Neuronal stem cell (in vitro differentiated cells): ENCODE measurements at regions not wholly inside any gene's neighbourhood (a gene's known extent, or its start where the extent isn't known, plus 50 kb on each side); places are given as distances from the start of the nearest gene placed in this dataset.
"Not testable (repeated sequence)": the region's sequence is repeated elsewhere in the genome, so short reads cannot be mapped to it uniquely, and the experiment has no call there.

Experiments
- DNase-seq: peaks from one replicate; pipeline ENCODE4 v3.0.0-alpha.2; 2013; ENCODE audit warnings: low spot score
- H2AFZ ChIP-seq: one replicate; pipeline ENCODE4 v1.6.1; 2013; ENCODE audit warnings: mild to moderate bottlenecking, low read length, inconsistent platforms
- H2AK5ac ChIP-seq: 2 replicates; pipeline ENCODE4 v1.6.1; 2013; ENCODE audit warnings: low read depth, mild to moderate bottlenecking, inconsistent platforms, low read length, moderate library complexity, mixed read lengths
- H2BK120ac ChIP-seq: 2 replicates; pipeline ENCODE4 v1.6.1; 2013; ENCODE audit warnings: low read depth, mild to moderate bottlenecking, inconsistent platforms, low read length, moderate library complexity, mixed read lengths
- H2BK12ac ChIP-seq: one replicate; pipeline ENCODE4 v1.6.1; 2013; ENCODE audit warnings: low read length, inconsistent platforms
- H2BK15ac ChIP-seq: 2 replicates; pipeline ENCODE4 v1.6.1; 2013; ENCODE audit warnings: mild to moderate bottlenecking, low read length, inconsistent platforms, mixed read lengths
- H2BK5ac ChIP-seq: one replicate; pipeline ENCODE4 v1.6.1; 2013; ENCODE audit warnings: inconsistent platforms, mild to moderate bottlenecking, low read length, moderate library complexity
- H3K14ac ChIP-seq: one replicate; pipeline ENCODE4 v1.6.1; 2013; ENCODE audit warnings: low read length, inconsistent platforms
- H3K18ac ChIP-seq: 2 replicates; pipeline ENCODE4 v1.6.1; 2013; ENCODE audit warnings: low read length, inconsistent platforms
- H3K23ac ChIP-seq: 2 replicates; pipeline ENCODE4 v1.6.1; 2013; ENCODE audit warnings: low read depth, mild to moderate bottlenecking, mixed read lengths, low read length, inconsistent platforms; ENCODE audit not compliant: poor library complexity
- H3K27ac ChIP-seq: replicated peaks from 3 replicates; pipeline ENCODE4 v1.5.1; 2013; ENCODE audit warnings: low read length, inconsistent platforms
- H3K27me3 ChIP-seq, 3 experiments: 2 replicates each; pipeline ENCODE4 v1.6.1; 2013; ENCODE audit warnings: low read length in 3 of 3, mild to moderate bottlenecking in 2 of 3, inconsistent platforms in 1 of 3, low read depth in 1 of 3, mixed read lengths in 1 of 3, moderate library complexity in 1 of 3; ENCODE audit not compliant: control insufficient read depth in 3 of 3, insufficient read depth in 3 of 3
- H3K36me3 ChIP-seq, 2 donors: replicated peaks in 1 of 2; 2 replicates each; pipeline ENCODE4 v1.6.1; 2013; ENCODE audit warnings: low read length in 2 of 2; ENCODE audit not compliant: control insufficient read depth in 2 of 2, insufficient read depth in 2 of 2
- H3K4ac ChIP-seq: 2 replicates; pipeline ENCODE4 v1.6.1; 2013; ENCODE audit warnings: inconsistent platforms, mild to moderate bottlenecking, low read length, moderate library complexity
- H3K4me1 ChIP-seq, 2 donors: 1 replicate in 1 of 2; 2 replicates in 1 of 2; pipeline ENCODE4 v1.6.1; 2013; ENCODE audit warnings: low read length in 2 of 2, low read depth in 1 of 2; ENCODE audit not compliant: control insufficient read depth in 2 of 2, insufficient read depth in 1 of 2
- H3K4me2 ChIP-seq: one replicate; pipeline ENCODE4 v1.6.1; 2013; ENCODE audit warnings: mild to moderate bottlenecking, low read length, inconsistent platforms; ENCODE audit not compliant: insufficient read depth, poor library complexity, severe bottlenecking
- H3K4me3 ChIP-seq, 2 donors: 2 replicates each; pipeline ENCODE4 v1.5.1; 2013; ENCODE audit warnings: low read length in 2 of 2, mild to moderate bottlenecking in 2 of 2, inconsistent platforms in 1 of 2, moderate library complexity in 1 of 2
- H3K79me1 ChIP-seq: one replicate; pipeline ENCODE4 v1.6.1; 2013; ENCODE audit warnings: low read depth, mild to moderate bottlenecking, inconsistent platforms, low read length, moderate library complexity
- H3K9ac ChIP-seq: one replicate; pipeline ENCODE4 v1.6.1; 2013; ENCODE audit warnings: mild to moderate bottlenecking, low read depth, low read length, inconsistent platforms; ENCODE audit not compliant: poor library complexity
- H3K9me3 ChIP-seq, 2 donors: replicated peaks in 1 of 2; 2 replicates each; pipeline versions ENCODE3 to v1.6.1; 2013; ENCODE audit warnings: low read length in 2 of 2, mild to moderate bottlenecking in 2 of 2, inconsistent platforms in 1 of 2, low read depth in 1 of 2, mixed read lengths in 1 of 2, moderate library complexity in 1 of 2; ENCODE audit not compliant: control insufficient read depth in 2 of 2, insufficient read depth in 1 of 2
- H4K8ac ChIP-seq: one replicate; pipeline ENCODE4 v1.6.1; 2013; ENCODE audit warnings: low read depth, mild to moderate bottlenecking, inconsistent platforms, low read length, moderate library complexity
- H4K91ac ChIP-seq: one replicate; pipeline ENCODE4 v1.6.1; 2013; ENCODE audit warnings: low read length, low read depth, mild to moderate bottlenecking, inconsistent platforms; ENCODE audit not compliant: poor library complexity
- WGBS, 2 donors: extraction: QIAGEN DNeasy Blood & Tissue Kit; methylation state at CpG; one replicate each; pipeline ENCODE4 v1.1.7; 2013; ENCODE audit warnings: missing lambda C conversion rate in 2 of 2, mixed read lengths in 1 of 2; ENCODE audit not compliant: insufficient read length in 2 of 2, insufficient replicate concordance in 1 of 2; ENCODE audit errors: extremely low coverage in 2 of 2; 5-methylcytosine and 5-hydroxymethylcytosine counted together

GRCh38 chr3:61422945-61423673 is 138.3 kb upstream of the PTPRG start:
- no peaks in the 10 kb centered on the region for H3K36me3 ChIP-seq
- no CpG with 5 or more reads among the region's 1 CpG for WGBS, 2 donors

GRCh38 chr3:61425356-61425755 is 136.0 kb upstream of the PTPRG start:
- H2BK120ac ChIP-seq: no peak overlapping the region
- H3K9me3 ChIP-seq: no peaks in the 10 kb centered on the region
- no peaks in the 10 kb centered on the region for H3K4me1 ChIP-seq
- H2AFZ ChIP-seq: no peak overlapping the region
- H2BK5ac ChIP-seq: no peak overlapping the region
- H3K18ac ChIP-seq: no peak overlapping the region
- H2AK5ac ChIP-seq: no peak overlapping the region
- no peak overlapping the region for H3K4me3 ChIP-seq
- H4K8ac ChIP-seq: no peak overlapping the region
- H3K36me3 ChIP-seq: no peaks in the 10 kb centered on the region
- no peak overlapping the region for H3K14ac ChIP-seq
- no peaks in the 10 kb centered on the region for H3K79me1 ChIP-seq
- no peak overlapping the region for H4K91ac ChIP-seq
- no peak overlapping the region for H3K23ac ChIP-seq
- no peak for DNase-seq
- WGBS, 2 donors: no CpG with 5 or more reads among the region's 4 CpGs
- H2BK15ac ChIP-seq: no peak overlapping the region
- no peak overlapping the region for H3K9ac ChIP-seq
- H3K4me2 ChIP-seq: no peak overlapping the region
- no peak overlapping the region for H2BK12ac ChIP-seq
- H3K27me3 ChIP-seq: peaks cover 0 to 4% (median 0%) of the 10 kb centered on the region in 3 experiments
- H3K27ac ChIP-seq: no peak overlapping the region
- no peak overlapping the region for H3K4ac ChIP-seq

More at GRCh38 chr3:61422945-61423673, 138.3 kb upstream of the PTPRG start:
- H3K79me1 ChIP-seq: no peaks in the 10 kb centered on the region
- no peaks in the 10 kb centered on the region for H3K4me1 ChIP-seq
- no peak overlapping the region for H3K23ac ChIP-seq
- H2BK120ac ChIP-seq: no peak overlapping the region
- H2BK5ac ChIP-seq: no peak overlapping the region
- no peak overlapping the region for H4K91ac ChIP-seq
- peaks cover 0 to 4% (median 0%) of the 10 kb centered on the region in 3 experiments for H3K27me3 ChIP-seq
- H2BK12ac ChIP-seq: no peak overlapping the region
- H3K14ac ChIP-seq: no peak overlapping the region
- no peak overlapping the region for H3K4me3 ChIP-seq
- no peak overlapping the region for H4K8ac ChIP-seq
- H3K18ac ChIP-seq: no peak overlapping the region
- no peak overlapping the region for H2BK15ac ChIP-seq
- H2AFZ ChIP-seq: no peak overlapping the region
- no peak overlapping the region for H2AK5ac ChIP-seq
- no peak overlapping the region for H3K4me2 ChIP-seq
- DNase-seq: no peak
- no peak overlapping the region for H3K27ac ChIP-seq
- H3K9me3 ChIP-seq: no peaks in the 10 kb centered on the region
- H3K4ac ChIP-seq: no peak overlapping the region
- no peak overlapping the region for H3K9ac ChIP-seq

- Histone ChIP-seq H3K36me3 (no peaks in the 10 kb centered on the region), H3K4me2 (no peak overlapping the region), H2BK15ac (no peak overlapping the region), H3K23ac (no peak overlapping the region), H3K27ac (no peak overlapping the region), H2BK12ac (no peak overlapping the region), H4K8ac (no peak overlapping the region), H3K4ac (no peak overlapping the region), H3K14ac (no peak overlapping the region), H2BK5ac (no peak overlapping the region), H2BK120ac (no peak overlapping the region), H3K79me1 (no peaks in the 10 kb centered on the region), H4K91ac (no peak overlapping the region), H3K4me1 (no peaks in the 10 kb centered on the region), H2AFZ (no peak overlapping the region), H3K4me3 (no peak overlapping the region), H3K18ac (no peak overlapping the region), H3K9ac (no peak overlapping the region), H3K9me3 (no peaks in the 10 kb centered on the region), H2AK5ac (no peak overlapping the region), H3K27me3 (no peaks in the 10 kb centered on the region)
- no peak for DNase-seq
- WGBS, 2 donors: no CpG with 5 or more reads among the region's 12 CpGs
These were observed 132.3 kb upstream of the PTPRG start for GRCh38 chr3:61429106-61429505.

GRCh38 chr3:61434901-61435300 is 126.5 kb upstream of the PTPRG start:
- H2BK120ac ChIP-seq, H2BK12ac ChIP-seq, H2AFZ ChIP-seq, H3K79me1 ChIP-seq, H3K4me3 ChIP-seq, H3K4me2 ChIP-seq, H3K9me3 ChIP-seq, H3K27ac ChIP-seq, H3K36me3 ChIP-seq, H3K4ac ChIP-seq, H3K4me1 ChIP-seq, H3K9ac ChIP-seq, H4K91ac ChIP-seq, H3K14ac ChIP-seq, H4K8ac ChIP-seq, DNase-seq, H2BK15ac ChIP-seq, H3K23ac ChIP-seq, H2AK5ac ChIP-seq, H2BK5ac ChIP-seq, H3K27me3 ChIP-seq, H3K18ac ChIP-seq: not testable (repeated sequence)
- no CpG with 5 or more reads among the region's 28 CpGs for WGBS, 2 donors
